ENCODE measurements at regions not wholly inside any gene's neighbourhood (a gene's known extent, or its start where the extent isn't known, plus 50 kb on each side); places are given as distances from the start of the nearest gene placed in this dataset.

DNA sequence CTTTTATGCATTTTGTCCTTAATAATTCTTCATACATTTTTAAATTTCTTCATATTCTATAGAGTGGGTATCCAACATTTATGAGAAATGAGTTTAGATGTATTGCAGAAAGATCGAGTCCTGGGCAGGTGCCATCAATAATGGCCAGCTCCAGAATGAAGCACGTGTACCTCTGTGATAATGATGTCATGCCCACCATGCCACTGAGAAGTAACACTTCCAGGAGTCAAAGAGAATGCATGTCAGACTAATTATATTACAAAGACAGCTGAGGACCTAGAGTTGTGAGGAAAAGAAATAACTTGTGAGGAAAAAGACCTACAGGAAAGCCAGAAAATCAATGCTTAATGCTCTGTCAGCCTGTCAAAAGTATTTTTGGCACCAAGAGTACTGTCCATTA, 157.4 kb upstream of the P2RY1 start:
- TF ChIP-seq, protein P1, sequence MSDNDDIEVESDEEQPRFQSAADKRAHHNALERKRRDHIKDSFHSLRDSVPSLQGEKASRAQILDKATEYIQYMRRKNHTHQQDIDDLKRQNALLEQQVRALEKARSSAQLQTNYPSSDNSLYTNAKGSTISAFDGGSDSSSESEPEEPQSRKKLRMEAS (IDR thresholded peaks at IDR 0.05) = no peak
- no peak for TF ChIP-seq EP300 (IDR thresholded peaks at IDR 0.05; ENCODE audit: borderline replicate concordance)
- no peak for TF ChIP-seq YY1 (IDR thresholded peaks at IDR 0.05; ENCODE audit: low read depth)
- no peak for TF ChIP-seq CEBPB (IDR thresholded peaks at IDR 0.05)
- no peak for TF ChIP-seq EGR1 (IDR thresholded peaks at IDR 0.05)
- TF ChIP-seq, protein P2, sequence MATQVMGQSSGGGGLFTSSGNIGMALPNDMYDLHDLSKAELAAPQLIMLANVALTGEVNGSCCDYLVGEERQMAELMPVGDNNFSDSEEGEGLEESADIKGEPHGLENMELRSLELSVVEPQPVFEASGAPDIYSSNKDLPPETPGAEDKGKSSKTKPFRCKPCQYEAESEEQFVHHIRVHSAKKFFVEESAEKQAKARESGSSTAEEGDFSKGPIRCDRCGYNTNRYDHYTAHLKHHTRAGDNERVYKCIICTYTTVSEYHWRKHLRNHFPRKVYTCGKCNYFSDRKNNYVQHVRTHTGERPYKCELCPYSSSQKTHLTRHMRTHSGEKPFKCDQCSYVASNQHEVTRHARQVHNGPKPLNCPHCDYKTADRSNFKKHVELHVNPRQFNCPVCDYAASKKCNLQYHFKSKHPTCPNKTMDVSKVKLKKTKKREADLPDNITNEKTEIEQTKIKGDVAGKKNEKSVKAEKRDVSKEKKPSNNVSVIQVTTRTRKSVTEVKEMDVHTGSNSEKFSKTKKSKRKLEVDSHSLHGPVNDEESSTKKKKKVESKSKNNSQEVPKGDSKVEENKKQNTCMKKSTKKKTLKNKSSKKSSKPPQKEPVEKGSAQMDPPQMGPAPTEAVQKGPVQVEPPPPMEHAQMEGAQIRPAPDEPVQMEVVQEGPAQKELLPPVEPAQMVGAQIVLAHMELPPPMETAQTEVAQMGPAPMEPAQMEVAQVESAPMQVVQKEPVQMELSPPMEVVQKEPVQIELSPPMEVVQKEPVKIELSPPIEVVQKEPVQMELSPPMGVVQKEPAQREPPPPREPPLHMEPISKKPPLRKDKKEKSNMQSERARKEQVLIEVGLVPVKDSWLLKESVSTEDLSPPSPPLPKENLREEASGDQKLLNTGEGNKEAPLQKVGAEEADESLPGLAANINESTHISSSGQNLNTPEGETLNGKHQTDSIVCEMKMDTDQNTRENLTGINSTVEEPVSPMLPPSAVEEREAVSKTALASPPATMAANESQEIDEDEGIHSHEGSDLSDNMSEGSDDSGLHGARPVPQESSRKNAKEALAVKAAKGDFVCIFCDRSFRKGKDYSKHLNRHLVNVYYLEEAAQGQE (IDR thresholded peaks at IDR 0.05; ENCODE audit: low read depth) = no peak
- no peak for TF ChIP-seq RAD21 (IDR thresholded peaks at IDR 0.05; ENCODE audit: low read depth)
- no peak for TF ChIP-seq FOXM1 (IDR thresholded peaks at IDR 0.05; ENCODE audit: borderline replicate concordance, low read depth)
- TF ChIP-seq TCF12 (IDR thresholded peaks at IDR 0.05; ENCODE audit: low read depth) = no peak
- TF ChIP-seq, protein P3, sequence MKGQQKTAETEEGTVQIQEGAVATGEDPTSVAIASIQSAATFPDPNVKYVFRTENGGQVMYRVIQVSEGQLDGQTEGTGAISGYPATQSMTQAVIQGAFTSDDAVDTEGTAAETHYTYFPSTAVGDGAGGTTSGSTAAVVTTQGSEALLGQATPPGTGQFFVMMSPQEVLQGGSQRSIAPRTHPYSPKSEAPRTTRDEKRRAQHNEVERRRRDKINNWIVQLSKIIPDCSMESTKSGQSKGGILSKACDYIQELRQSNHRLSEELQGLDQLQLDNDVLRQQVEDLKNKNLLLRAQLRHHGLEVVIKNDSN (IDR thresholded peaks at IDR 0.05) = no peak
- TF ChIP-seq TAF1 (IDR thresholded peaks at IDR 0.05; ENCODE audit: low read depth) = no peak
- TF ChIP-seq NFIC (IDR thresholded peaks at IDR 0.05) = no peak
